Heart left ventricle (tissue), 16 donors: ENCODE measurements at regions not wholly inside any gene's neighbourhood (a gene's known extent, or its start where the extent isn't known, plus 50 kb on each side); places are given as distances from the start of the nearest gene placed in this dataset.
A peak's percentile ranks its signal among the peaks of the same experiment; 100 is the strongest.

ENCODE experiments used
- ATAC-seq, 4 donors: fragments of 200-7000 bp; cut with Tn5 transposase; one replicate each; pipeline ENCODE4 v1.9.1; 2020 to 2022; ENCODE audit warnings: moderate library complexity in 4 of 4, mild to moderate bottlenecking in 3 of 4, moderate number of reproducible peaks in 1 of 4
- DNase-seq, 5 donors: peaks; one replicate each; pipeline ENCODE4 v3.0.0-alpha.2; 2020
- H3K27ac ChIP-seq, 12 donors: fragments of 200-600 bp; sonication (generic) in 4 of 12; one replicate each; pipeline versions ENCODE4 v1.5.0 to v1.8.0; 2016 to 2022; ENCODE audit warnings: mild to moderate bottlenecking in 2 of 12
- H3K27me3 ChIP-seq, 9 donors: fragments of 200-600 bp; sonication (generic) in 2 of 9; one replicate each; pipeline versions ENCODE4 v1.5.1 to v1.8.0; 2016 to 2022; ENCODE audit warnings: mild to moderate bottlenecking in 3 of 9
- H3K36me3 ChIP-seq, 9 donors: fragments of 200-600 bp; sonication (generic) in 2 of 9; one replicate each; pipeline versions ENCODE4 v1.5.0 to v1.8.0; 2018 to 2022; ENCODE audit warnings: mild to moderate bottlenecking in 2 of 9
- H3K4me1 ChIP-seq, 12 donors: fragments of 200-600 bp; sonication (generic) in 4 of 12; one replicate each; pipeline versions ENCODE4 v1.5.0 to v1.8.0; 2016 to 2022; ENCODE audit warnings: mild to moderate bottlenecking in 3 of 12
- H3K4me3 ChIP-seq, 12 donors: fragments of 200-600 bp; sonication (generic) in 4 of 12; one replicate each; pipeline versions ENCODE4 v1.5.0 to v1.8.0; 2017 to 2022; ENCODE audit warnings: mild to moderate bottlenecking in 9 of 12, moderate library complexity in 4 of 12
- H3K9me3 ChIP-seq, 12 donors: fragments of 200-600 bp; sonication (generic) in 4 of 12; one replicate each; pipeline versions ENCODE4 v1.5.0 to v1.8.0; 2016 to 2022; ENCODE audit warnings: mild to moderate bottlenecking in 1 of 12
- POLR2A ChIP-seq, 2 donors: fragments of 450-650 bp; IDR thresholded peaks; one replicate each; pipeline ENCODE4 v1.6.1; 2017; ENCODE audit warnings: antibody characterized with exemption in 2 of 2, mild to moderate bottlenecking in 2 of 2, moderate library complexity in 2 of 2
- WGBS, 4 donors: extraction: QIAGEN DNeasy Blood & Tissue Kit in 2 of 4; methylation state at CpG; one replicate each; pipeline versions ENCODE4 v1.1.5 to v1.1.7; 2013 to 2018; 5-methylcytosine and 5-hydroxymethylcytosine counted together
- intact Hi-C, 10 donors: fragments of 100-400 bp; cut with DNase I; formaldehyde crosslinking; loops; one replicate each; pipeline versions ENCODE4 v1.11.1 to v1.14.2; 2022
- TF ChIP-seq, protein P1 (sequence below), 12 donors: fragments of 200-600 bp; sonication (generic) in 4 of 12; IDR thresholded peaks; one replicate each; pipeline versions ENCODE4 v1.5.0 to v1.8.0; 2018 to 2022; ENCODE audit warnings: antibody characterized with exemption in 12 of 12, mild to moderate bottlenecking in 5 of 12
- donor health status: ischemic (EF 13 %, LVEDD 7.1; RV severe dilation, severe dysfunction).
- donor health status: healthy with polysubstance abuse.
- donor health status: DM: no; HTN: yes; CAD: no.
- donor health status: DM: no; HTN: no; CAD: no.
- donor health status: ischemic (EF 25% LVEDD 6.9; RV normal size, moderate dysfunction).
- donor health status: ischemic (EF 25% LVEDD 5.7; RV mildly dilated, moderate dysfunction).
- donor health status: healthy.
- donor health status: DM: yes; HTN: yes; CAD: no.
- donor health status: ischemic (EF 35%, LVEDD 5.7; RV mildly dilated, moderate dysfunction).
- donor health status: nonischemic (EF 11% LVEDD 7.7; RV severe dilation, severe dysfunction).
- donor health status: DM: yes; HTN: yes; CAD: no.
- donor health status: PGD.
- donor health status: ischemic (EF 29% LVEDD 5.4; RV normal size, mild dysfunction).
- donor health status: nonischemic (EF 23%, LVEDD 6.1; RV moderate dilation, normal function).

GRCh38 chr2:64330281-64331113 is 123.5 kb upstream of the LGALSL start:
- intact Hi-C loops = loop anchor here (1.0 to 10.0 kb wide), 18 partner anchors 72 to 547 kb away; partner anchors contain the start of genes AFTPH (in 1 of the 10) and LGALSL (in 1 of the 10)
- peak; percentile 78 to 84 (median 81) for DNase-seq
- peak overlapping the region; percentile 48 to 90 (median 77) for H3K27ac ChIP-seq
- no peaks in the 10 kb centered on the region for H3K36me3 ChIP-seq
- WGBS, 4 donors = 13 to 18% (median 14%) methylated on average over 10 of the region's 10 CpGs
- H3K27me3 ChIP-seq = no peaks in the 10 kb centered on the region
- ATAC-seq = peak; percentile 59 to 77 (median 70)
- TF ChIP-seq, protein P1, sequence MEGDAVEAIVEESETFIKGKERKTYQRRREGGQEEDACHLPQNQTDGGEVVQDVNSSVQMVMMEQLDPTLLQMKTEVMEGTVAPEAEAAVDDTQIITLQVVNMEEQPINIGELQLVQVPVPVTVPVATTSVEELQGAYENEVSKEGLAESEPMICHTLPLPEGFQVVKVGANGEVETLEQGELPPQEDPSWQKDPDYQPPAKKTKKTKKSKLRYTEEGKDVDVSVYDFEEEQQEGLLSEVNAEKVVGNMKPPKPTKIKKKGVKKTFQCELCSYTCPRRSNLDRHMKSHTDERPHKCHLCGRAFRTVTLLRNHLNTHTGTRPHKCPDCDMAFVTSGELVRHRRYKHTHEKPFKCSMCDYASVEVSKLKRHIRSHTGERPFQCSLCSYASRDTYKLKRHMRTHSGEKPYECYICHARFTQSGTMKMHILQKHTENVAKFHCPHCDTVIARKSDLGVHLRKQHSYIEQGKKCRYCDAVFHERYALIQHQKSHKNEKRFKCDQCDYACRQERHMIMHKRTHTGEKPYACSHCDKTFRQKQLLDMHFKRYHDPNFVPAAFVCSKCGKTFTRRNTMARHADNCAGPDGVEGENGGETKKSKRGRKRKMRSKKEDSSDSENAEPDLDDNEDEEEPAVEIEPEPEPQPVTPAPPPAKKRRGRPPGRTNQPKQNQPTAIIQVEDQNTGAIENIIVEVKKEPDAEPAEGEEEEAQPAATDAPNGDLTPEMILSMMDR (IDR thresholded peaks at IDR 0.05) = peak; percentile 86 to 97 (median 93)
- TF ChIP-seq POLR2A (IDR thresholded peaks at IDR 0.05) = no peak
- peak overlapping the region in 8 of 12 donors; percentile 21 to 38 (median 33) for H3K4me3 ChIP-seq
- peaks cover 3 to 52% (median 37%) of the 10 kb centered on the region in 12 donors for H3K4me1 ChIP-seq
- H3K9me3 ChIP-seq = no peaks in the 10 kb centered on the region

- ATAC-seq = no peak
Measured at GRCh38 chr2:64331114-64331645, 122.8 kb upstream of the LGALSL start.

GRCh38 chr2:64331849-64332699 is 121.9 kb upstream of the LGALSL start:
- WGBS, 4 donors = 76 to 83% (median 79%) methylated on average over 8 of the region's 8 CpGs

More at GRCh38 chr2:64331114-64331645, 122.8 kb upstream of the LGALSL start:
- H3K4me3 ChIP-seq = peak overlapping the region in 4 of 12 donors; percentile 32 to 38 (median 35)
- WGBS, 4 donors = 37 to 42% (median 40%) methylated on average over 6 of the region's 6 CpGs
- no peak for TF ChIP-seq POLR2A (IDR thresholded peaks at IDR 0.05)
- TF ChIP-seq, protein P1 (IDR thresholded peaks at IDR 0.05) = peak in 2 of 12 donors; percentile 13 to 15
- peak overlapping the region; percentile 48 to 90 (median 77) for H3K27ac ChIP-seq
- H3K9me3 ChIP-seq = no peaks in the 10 kb centered on the region
- H3K27me3 ChIP-seq = no peaks in the 10 kb centered on the region
- DNase-seq = no peak
- intact Hi-C loops = loop anchor here (1.0 to 10.0 kb wide), 16 partner anchors 71 to 546 kb away; partner anchors contain the start of gene LGALSL (in 1 of the 10)
- no peaks in the 10 kb centered on the region for H3K36me3 ChIP-seq
- peaks cover 3 to 52% (median 37%) of the 10 kb centered on the region in 12 donors for H3K4me1 ChIP-seq

More at GRCh38 chr2:64331849-64332699, 121.9 kb upstream of the LGALSL start:
- Histone ChIP-seq H3K4me3 (no peak overlapping the region), H3K36me3 (no peaks in the 10 kb centered on the region), H3K27me3 (no peaks in the 10 kb centered on the region), H3K9me3 (no peaks in the 10 kb centered on the region), H3K27ac (peak overlapping the region in 4 of 12 donors; percentile 68 to 90 (median 76)), H3K4me1 (peaks cover 3 to 47% (median 37%) of the 10 kb centered on the region in 12 donors)
- intact Hi-C loops = loop anchor here (1.0 to 10.0 kb wide), 17 partner anchors 70 to 545 kb away; partner anchors contain the start of gene LGALSL (in 1 of the 10)
- TF ChIP-seq POLR2A (IDR thresholded peaks at IDR 0.05) = no peak
- TF ChIP-seq, protein P1 (IDR thresholded peaks at IDR 0.05) = no peak
- ATAC-seq (no peak), DNase-seq (no peak)
